GM19025 (cell line): ENCODE measurements at regions not wholly inside any gene's neighbourhood (a gene's known extent, or its start where the extent isn't known, plus 50 kb on each side); places are given as distances from the start of the nearest gene placed in this dataset.
"Not testable (repeated sequence)": the region's sequence is repeated elsewhere in the genome, so short reads cannot be mapped to it uniquely, and the experiment has no call there.

ENCODE experiments used
- ATAC-seq: cut with Tn5 transposase; IDR thresholded peaks from one replicate; pipeline ENCODE4 v1.9.1; 2021; ENCODE audit warnings: mild to moderate bottlenecking, low read depth, moderate library complexity; ENCODE audit not compliant: unreplicated experiment

DNA sequence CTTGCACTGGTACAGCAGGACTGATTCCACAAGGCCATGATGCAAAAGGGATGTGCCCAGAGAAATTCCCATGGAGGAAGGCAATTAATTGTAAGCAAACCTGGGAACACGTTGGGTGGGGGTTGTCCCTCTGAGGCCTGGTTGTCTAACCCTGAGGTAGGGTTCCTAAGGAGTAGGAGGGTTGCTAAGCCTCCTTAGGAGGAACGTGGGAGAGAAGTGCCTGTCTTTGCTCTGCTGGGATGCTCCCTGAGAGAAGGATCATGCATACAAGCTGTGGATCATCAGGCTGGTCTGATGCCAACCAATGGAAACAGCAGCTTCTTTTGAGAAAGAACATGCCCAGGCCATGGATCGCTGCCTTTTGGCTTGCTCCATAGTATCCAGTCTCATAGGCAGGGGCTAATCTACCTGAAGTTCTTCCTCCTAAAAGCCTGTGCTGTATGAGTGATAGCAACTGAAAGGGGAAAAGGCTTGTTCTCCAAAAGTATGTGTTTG is 203.7 kb upstream of the NPVF start:
- ATAC-seq: no peak

DNA sequence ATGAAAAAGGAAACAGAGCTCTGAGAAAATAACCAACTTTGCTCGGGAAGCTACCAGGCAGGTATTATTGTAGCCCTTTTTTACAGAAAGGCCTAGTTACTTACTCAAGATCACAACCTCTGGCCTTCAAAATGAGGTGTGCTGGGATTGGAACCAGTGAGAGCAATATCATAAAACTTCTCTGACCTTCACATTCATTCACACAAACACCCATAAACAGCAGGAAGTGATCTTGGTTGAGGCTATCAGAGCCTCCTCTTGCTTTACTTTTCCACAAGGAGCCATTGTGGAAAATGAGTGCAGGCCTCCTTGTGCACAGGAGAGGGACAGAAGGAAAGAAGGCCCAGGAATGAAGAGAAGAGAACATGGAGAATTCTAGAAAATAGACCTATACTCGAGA is 204.5 kb upstream of the NPVF start:
- ATAC-seq: no peak

DNA sequence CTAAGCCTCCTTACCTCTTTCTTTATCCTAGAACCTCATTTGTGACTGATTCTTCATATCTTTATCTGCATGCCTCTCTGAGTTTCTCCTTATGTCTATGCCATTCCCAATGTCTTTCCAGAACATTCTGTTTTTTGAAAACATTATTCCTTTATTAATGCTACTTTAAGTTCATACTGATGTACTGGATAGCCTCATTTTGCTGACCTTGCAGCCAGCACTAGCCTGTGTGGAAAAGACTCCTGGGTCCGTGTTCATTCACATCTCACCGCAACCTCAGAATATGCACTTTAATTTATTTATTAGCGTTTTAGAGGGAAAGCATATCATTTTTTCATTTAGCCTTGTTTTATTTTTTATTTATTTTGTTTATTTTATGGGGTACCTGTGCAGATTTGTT is 208.1 kb upstream of the NPVF start:
- ATAC-seq: no peak

DNA sequence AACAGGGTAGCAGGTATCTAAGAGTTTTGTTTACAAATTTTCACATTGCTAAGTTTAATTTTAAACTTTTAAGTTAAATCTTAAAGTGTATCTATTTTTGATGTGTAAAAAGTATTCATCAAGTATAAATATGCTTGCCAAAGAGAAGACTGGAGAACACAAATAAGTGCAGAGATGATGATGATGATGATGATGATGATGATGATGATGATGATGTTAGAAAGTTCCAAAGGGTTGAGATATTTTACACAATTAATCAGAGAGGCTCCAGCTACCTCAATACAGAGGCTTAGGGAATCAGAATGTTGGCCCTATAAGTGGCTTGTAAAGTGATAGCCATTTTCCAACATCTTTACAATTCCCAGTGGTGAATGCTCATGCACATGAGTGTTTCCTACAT is 209.0 kb upstream of the NPVF start:
- ATAC-seq: no peak

DNA sequence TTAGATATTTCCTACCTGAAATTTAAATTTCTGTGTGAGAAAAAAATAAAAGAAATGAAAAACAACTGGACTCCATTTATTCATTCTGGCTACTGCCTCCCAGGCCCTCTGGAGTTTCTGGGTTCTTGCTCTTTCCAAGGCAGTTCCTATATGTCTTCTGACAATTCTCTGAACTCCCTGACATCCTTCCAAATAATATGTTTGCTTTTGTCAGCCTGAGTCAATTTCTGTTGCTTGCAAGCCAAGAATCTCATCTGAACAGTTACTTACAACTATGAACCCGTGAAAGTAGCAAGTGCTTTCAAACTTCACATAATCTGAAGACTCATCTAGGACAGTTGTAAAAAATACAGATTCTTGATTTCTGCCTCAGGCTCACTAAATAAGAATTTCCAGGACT is 216.7 kb upstream of the NPVF start:
- no peak for ATAC-seq

DNA sequence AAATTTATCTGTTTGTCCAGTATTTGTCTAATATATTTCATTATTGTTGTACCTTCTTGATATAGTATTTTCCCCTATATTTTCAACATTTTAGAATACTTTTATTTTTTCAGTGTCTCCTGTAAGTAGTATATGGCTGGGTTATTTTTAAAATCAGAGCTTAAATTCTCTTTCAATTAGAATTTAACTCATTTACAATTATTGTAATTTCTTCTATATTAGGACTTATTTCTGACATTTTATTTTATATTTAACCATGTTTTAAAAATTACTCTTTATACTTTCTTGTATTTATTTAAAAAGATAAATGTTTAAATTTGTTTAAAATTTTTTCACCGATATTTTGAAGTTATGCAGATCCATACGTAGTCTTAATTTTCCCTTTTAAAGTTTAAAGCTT is 220.0 kb upstream of the NPVF start:
- ATAC-seq: no peak

DNA sequence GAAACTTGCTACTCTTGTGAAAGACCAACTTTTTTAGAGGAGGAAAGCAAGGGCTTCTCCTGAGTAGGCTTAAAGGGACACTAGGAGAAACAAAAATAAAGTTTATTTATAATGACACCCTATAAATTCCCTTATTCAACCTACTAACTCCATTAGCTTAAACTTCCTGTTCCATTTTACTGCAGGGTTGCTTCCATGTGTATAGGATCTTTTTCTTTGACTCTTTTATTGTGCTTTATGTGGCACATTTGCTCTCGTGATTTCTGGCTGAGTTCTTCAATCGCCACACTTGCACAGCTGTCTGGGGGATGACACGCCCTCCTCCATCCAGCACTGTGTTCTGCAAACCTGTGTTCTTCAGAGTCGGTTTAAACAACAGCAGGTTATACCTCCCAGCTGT is 225.7 kb upstream of the NPVF start:
- ATAC-seq: no peak

DNA sequence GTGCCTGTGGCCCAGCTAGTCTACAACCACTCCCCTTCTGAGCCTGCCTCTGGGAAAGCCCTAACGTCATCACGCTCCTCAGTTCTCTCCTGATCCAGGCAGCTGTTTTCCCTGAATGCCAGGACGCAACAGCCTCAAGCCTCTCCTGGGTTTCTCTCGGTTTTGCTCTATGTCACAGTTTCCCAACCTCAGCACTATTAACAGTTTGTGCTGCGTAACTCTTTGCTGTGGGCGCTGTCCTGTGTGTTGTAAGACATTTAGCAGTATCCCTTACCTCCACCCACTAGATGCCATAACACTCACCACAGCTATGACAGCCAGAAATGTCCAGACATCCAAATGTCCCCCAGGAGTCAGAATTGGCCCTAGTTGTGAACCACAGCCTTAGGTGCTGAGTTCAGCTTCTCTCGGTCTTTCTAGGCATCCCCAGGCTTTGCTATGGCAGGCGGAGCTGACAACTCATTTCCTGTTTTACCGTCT is 226.3 kb upstream of the NPVF start:
- no peak for ATAC-seq

DNA sequence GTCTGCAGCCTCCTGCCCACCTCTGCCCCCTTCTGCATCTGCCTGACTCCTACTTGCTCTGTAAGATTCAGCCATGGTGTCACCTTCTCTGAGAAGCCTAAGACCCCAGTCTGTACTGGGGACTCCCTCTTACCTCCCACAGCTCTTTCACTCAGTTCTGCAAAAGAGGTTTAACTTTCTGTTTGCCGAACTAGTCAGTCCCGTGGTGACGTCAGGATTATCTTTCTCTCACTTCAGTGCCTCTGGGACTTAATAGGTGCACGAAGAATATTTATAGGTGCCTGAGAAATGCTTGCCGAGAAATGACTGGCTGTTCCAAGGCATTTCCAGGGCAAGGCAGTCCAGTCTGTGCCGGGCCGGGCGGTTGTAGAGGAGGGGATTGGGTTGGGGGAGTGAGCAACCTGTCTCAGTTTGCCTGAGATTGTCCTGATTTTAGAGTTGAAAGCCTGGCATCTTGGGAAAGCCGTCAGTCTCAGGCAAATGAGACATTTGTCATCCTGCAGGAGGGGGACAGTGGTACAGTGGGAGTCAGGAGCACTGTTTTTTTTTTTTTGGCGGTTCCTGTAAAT is 227.5 kb upstream of the NPVF start:
- no peak for ATAC-seq

DNA sequence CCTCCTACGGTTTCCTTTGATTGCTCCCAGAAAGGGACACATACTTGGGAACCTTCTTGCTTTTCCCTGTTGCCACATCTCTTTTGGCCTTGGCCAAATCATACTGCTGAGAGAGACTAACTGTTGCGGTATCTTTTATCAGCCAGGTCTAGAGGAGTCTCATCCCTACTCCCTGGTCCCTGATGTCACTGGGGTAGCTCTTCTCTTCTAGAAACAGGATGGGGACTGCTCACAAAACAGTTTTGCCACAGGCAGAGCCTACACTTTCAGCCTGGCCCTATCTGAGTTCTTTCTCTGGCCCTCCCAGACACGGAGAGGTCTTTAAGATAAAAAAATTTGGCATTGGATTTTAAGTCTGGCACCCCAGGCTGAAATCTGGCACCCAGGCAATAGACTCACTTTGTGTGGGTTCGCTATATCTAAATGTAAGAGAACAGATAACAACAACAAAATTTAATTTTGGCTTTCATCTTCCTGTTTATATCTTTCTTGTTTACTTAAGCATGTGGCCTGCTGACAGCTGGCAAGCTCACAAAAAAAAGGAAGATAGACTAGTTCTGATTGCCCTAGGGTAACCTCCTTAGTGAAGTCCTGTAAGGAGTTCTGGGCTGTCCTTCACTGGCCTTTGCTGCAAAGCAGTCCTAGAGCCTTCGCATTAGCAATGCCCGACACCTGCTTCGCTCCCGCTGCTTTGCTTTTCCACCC is 228.3 kb upstream of the NPVF start:
- no peak for ATAC-seq

DNA sequence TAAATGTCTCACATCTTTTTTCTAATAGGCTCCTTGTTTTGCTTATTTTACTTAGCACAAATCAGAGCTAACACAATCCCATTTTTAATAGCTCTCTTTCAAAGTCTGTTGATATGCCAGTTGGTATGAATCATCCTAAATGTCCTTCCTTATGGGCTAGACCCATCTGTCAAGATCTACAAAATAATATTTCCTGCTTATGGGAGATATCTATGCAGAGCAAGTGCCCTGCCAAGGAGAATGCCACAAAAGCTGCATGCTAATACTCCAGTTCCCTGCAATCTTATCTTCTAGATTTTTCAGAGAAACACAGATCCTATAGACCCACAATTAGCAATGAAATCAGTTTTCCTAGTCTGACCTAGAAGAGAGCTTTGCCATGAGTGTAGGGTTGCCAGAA is 230.8 kb upstream of the NPVF start:
- ATAC-seq: no peak

DNA sequence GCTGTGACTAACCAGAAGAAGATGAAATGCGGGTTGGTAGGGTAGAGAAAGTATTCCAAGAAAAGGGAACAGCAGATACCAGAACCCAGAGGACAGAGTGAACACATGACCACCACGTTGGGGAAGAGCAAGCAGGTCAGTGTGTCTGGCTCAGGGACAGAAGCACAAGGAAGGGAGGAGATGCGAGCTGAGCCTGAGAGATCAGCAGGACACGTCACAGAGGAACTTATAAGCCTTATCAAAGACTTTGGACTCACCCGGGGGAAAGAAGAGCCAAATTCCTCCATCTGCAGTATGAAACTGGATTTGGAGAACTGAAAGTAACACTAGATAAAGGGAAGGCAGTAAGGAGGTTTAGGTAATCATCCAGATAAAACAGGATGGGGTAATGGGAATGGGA is 232.1 kb upstream of the NPVF start:
- ATAC-seq: no peak

DNA sequence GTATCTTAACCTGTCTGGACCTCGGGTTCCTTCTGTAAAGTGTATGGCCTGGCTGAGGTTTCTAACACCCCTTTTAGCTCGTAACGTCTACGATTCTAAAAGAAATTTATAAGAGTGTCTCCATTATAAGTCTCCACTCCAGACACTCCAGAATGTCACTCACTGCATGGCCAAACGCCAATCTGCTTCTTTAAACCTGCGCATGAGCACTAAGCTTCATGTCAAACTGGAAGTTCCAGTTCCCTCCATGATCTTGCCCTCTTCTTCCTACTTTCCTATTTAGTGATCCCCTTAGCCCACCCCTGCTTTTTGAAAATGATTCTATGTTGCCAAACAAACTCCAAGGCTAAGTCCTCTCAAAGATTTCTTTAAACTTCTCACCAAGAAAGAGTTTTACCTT is 241.4 kb upstream of the NPVF start:
- ATAC-seq: no peak

DNA sequence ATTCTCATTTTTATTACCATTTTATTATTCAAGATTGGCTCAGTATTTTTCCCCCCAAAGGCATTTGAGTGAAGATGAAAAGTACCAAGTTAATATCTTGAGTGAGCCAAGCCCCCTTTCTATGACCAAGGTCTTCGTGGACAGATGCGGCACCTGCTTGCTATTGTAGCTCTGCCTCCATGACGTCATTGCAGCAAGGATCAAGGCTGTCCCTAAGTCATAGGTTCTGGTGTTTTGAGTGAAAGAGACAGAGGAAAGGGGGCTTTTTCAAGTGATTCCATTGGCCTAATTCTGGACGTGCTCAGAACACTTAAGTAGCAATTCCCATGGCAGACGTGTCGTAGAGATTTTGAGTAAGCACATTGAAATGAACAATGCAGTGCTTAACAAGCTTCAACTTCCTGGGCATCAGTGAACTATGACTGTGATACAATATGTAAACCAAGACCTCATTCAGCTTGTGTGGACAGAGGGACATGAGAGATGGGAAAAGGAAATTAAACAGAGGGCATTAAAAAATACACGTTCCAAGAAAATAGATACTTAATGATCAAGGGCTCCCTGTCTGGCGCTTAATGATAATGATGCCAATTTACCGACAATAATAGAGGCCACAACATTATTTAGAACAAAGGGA is 248.7 kb upstream of the NPVF start:
- ATAC-seq: no peak

DNA sequence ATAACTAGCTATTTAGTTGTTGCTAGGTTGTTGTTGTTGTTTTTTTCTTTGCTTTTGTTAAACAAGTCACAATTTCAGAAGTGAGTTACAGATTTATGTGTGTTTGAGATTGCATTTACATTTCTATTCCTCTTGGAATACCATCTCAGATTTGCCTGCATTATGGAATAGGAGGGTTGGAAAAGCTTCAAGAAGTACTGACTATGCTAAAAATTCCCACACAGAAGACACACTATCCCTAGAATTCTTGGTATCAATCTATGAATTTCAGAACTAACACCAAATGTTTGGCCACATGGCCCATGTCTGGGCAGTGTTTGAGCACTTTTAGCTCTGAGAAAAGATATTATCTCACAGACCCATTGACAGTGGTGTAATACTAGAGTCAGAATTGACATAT is 249.9 kb upstream of the NPVF start:
- not testable (repeated sequence) for ATAC-seq

DNA sequence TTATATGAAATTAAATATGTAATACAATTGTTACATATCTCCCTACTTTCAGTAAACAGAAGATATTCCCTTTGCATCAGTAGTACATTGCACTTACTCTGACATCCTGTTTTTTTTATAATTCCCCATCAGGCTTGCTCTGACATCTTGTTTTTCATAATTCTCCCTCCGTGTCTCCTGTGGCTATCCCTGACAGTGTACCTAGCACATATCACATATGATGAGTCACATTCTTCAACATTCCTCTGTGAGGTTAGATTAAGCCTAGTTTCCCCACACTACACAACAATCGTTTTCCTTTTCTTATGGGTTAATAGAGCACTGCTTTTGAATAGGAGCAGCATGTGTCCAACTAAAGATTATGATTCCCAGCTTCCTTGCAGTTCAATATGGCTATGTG is 250.6 kb upstream of the NPVF start:
- ATAC-seq: no peak

DNA sequence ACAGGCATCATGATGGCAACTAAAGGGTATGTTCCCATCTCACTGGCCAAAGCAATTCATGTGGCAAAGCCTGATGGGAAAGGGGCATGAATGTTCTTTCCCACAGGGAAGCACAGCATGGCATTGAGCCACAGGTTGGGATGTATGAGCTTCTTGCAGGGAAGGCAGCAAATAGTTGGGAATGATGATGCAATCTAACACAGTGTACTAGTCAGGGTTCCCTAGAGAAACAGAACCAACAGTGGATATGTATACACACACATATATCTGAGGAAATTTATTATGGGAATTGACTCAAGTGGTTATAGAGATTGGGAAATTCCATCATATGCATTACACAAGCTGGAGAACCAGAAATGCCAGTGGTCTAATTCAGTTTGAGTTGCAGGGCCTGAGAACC is 253.6 kb upstream of the NPVF start:
- ATAC-seq: no peak

DNA sequence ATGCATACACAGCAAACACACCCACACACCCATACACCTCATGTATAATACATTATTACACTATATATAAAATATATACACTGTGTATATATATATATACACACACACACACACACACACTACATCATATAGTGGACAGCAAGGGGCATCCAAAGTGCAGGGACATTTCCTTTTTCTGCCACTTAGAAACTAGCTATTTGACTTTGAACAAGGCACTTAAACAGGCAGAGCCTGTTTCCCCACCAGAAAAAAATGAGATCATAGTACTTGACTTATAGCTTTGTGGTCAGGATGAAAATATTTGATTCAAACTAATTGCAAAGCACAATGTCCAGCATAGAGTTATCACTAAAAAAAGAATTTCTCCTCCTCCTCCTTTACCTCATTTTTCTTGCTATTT is 254.3 kb upstream of the NPVF start:
- ATAC-seq: no peak

DNA sequence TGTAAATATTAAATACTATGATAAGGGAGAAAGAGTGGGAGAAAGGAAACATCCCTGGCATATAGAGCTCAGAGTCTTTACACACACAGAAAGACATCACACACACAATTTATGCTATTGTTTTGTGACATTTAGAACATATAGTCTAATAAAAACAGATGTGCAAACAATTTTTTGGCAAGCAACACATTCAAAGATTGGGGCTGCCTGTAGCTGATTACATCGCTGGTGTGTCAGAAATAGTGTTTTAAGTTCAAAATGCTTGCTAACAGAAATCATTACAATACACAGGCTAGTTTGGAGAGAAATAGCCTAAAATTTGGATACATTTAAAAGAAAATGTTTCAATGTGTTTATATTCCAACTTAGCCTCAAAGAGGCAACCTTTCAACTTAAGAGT is 256.7 kb upstream of the NPVF start:
- no peak for ATAC-seq

DNA sequence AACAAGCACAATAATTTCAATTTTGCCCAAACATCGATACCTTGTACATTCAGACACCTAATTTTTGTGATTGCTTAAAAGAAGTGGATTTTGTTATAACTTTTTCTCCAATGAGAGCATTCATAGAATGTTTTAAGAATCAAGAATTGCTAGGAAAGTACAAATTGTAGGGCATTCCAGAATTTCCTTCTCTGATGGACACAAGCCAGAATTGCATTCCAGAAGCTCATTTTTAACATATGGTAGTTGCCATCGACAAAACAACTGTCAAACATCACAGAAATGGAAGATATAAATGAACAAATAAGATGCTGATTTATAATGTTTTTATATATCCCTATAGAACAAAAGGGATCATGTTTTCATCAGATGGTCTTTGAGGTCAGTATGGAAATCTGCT is 258.4 kb upstream of the NPVF start:
- ATAC-seq: no peak

DNA sequence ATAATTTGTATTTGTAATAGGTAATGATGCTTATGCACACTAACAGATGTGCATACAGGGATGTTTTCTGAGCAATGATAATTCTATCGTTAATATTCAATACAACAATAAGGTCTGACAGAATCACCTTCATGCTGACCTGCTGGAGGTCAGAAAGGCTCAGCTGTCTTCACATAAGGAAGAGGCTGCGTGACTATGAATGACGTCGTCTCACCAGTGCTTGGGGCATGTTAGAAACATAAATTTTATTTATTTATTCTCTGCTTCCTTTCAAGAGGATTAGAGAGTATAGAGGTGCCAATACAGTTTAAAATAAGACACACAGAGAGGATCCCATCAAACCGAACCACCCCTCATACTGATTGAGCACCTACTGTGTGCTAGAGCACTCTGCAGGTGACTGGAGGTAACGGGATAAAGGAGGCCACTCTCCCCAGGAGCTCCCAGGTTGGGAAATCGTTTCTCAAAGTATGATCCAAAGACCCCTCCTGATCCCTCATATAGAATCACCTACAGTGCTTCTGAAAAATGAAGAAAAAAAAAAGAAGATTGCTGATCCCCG is 265.6 kb upstream of the NPVF start:
- ATAC-seq: no peak

DNA sequence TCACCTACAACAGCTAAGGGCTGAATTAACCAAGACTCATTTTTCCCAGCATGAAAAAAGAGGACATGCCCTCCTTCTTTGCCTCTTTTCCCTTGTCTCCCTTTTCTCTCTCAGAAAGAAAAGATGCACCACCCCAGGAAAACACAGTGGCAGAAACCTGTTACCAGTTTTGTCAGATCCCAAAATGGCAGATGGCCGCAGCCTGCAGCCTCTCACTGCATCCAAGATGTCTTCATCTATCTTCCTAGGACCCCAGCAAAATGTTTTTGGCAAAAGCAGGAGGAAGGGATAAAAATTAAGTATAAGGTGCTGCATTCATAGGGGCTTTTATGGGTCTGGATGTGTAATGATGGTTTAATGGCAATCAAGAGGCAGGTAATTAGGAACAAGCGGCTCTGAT is 266.6 kb upstream of the NPVF start:
- no peak for ATAC-seq
